Urinary bladder (tissue), 3 donors: ENCODE measurements at regions not wholly inside any gene's neighbourhood (a gene's known extent, or its start where the extent isn't known, plus 50 kb on each side); places are given as distances from the start of the nearest gene placed in this dataset.
A peak's percentile ranks its signal among the peaks of the same experiment; 100 is the strongest.
"Not testable (repeated sequence)": the region's sequence is repeated elsewhere in the genome, so short reads cannot be mapped to it uniquely, and the experiment has no call there.

ENCODE experiments used
- DNase-seq: peaks from one replicate; pipeline ENCODE4 v3.0.0-alpha.2; 2015; ENCODE audit errors: extremely low spot score
- H3K27ac ChIP-seq: one replicate; pipeline ENCODE4 v1.5.1; 2013; ENCODE audit warnings: low read depth, mild to moderate bottlenecking, moderate library complexity
- H3K36me3 ChIP-seq: one replicate; pipeline ENCODE4 v1.6.1; 2013; ENCODE audit warnings: mild to moderate bottlenecking, moderate library complexity; ENCODE audit not compliant: insufficient read depth
- H3K4me1 ChIP-seq: one replicate; pipeline ENCODE4 v1.6.1; 2013; ENCODE audit warnings: mild to moderate bottlenecking, moderate library complexity; ENCODE audit not compliant: insufficient read depth
- H3K4me3 ChIP-seq: one replicate; pipeline ENCODE4 v1.5.1; 2013; ENCODE audit warnings: low read depth, low read length
- WGBS: extraction: QIAGEN DNeasy Blood & Tissue Kit; methylation state at CpG from one replicate; pipeline ENCODE4 v1.1.7; 2013; 5-methylcytosine and 5-hydroxymethylcytosine counted together
- donor health status: healthy with polysubstance abuse.
- donor health status: healthy.

DNA sequence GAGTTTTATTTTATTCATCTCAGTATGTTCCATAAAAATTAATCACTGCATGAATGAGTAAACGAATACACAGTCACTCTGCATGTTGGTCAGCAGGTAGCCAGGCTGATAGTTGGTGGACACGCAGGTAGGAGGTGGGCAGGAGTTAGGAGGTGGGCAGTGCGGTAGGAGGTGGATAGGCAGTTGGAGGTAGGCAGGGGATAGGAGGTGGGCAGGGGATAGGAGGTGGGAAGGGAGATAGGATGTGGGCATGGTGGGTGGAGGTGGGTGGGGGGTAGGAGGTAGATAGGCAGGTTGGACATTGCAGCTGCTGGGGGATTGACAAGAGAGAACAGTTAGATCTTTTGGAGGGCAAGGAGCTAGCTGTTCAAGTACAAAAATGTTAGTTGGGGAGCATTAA is 322.7 kb downstream of the PTPRU start:
- Histone ChIP-seq H3K4me1 (no peaks in the 10 kb centered on the region), H3K27ac (no peak overlapping the region), H3K36me3 (no peaks in the 10 kb centered on the region), H3K4me3 (no peak overlapping the region)
- 50% methylated on average over 3 of the region's 3 CpGs for WGBS
- no peak for DNase-seq

GRCh38 chr1:29557701-29558600 is 321.6 kb downstream of the PTPRU start:
- no peak overlapping the region for H3K4me3 ChIP-seq
- no peak for DNase-seq
- H3K4me1 ChIP-seq: no peaks in the 10 kb centered on the region
- no peak overlapping the region for H3K27ac ChIP-seq
- no peaks in the 10 kb centered on the region for H3K36me3 ChIP-seq
- WGBS: 68% methylated on average over 16 of the region's 16 CpGs

GRCh38 chr1:29557066-29557465 is 320.7 kb downstream of the PTPRU start:
- Histone ChIP-seq H3K4me3 (no peak overlapping the region), H3K4me1 (no peaks in the 10 kb centered on the region), H3K36me3 (no peaks in the 10 kb centered on the region), H3K27ac (no peak overlapping the region)
- no peak for DNase-seq
- 62% methylated on average over 5 of the region's 5 CpGs for whole genome bisulfite sequencing

GRCh38 chr1:29556657-29557056 is 320.3 kb downstream of the PTPRU start:
- Histone ChIP-seq H3K4me3 (no peak overlapping the region), H3K4me1 (no peaks in the 10 kb centered on the region), H3K27ac (no peak overlapping the region), H3K36me3 (no peaks in the 10 kb centered on the region)
- DNase-seq: no peak
- 64% methylated on average over 4 of the region's 4 CpGs for WGBS

- no peak for DNase-seq
- WGBS: 71% methylated on average over 10 of the region's 10 CpGs
- Histone ChIP-seq H3K27ac (no peak overlapping the region), H3K4me3 (no peak overlapping the region), H3K36me3 (no peaks in the 10 kb centered on the region), H3K4me1 (no peaks in the 10 kb centered on the region)
These were observed 318.8 kb downstream of the PTPRU start for GRCh38 chr1:29555043-29555620.

DNA sequence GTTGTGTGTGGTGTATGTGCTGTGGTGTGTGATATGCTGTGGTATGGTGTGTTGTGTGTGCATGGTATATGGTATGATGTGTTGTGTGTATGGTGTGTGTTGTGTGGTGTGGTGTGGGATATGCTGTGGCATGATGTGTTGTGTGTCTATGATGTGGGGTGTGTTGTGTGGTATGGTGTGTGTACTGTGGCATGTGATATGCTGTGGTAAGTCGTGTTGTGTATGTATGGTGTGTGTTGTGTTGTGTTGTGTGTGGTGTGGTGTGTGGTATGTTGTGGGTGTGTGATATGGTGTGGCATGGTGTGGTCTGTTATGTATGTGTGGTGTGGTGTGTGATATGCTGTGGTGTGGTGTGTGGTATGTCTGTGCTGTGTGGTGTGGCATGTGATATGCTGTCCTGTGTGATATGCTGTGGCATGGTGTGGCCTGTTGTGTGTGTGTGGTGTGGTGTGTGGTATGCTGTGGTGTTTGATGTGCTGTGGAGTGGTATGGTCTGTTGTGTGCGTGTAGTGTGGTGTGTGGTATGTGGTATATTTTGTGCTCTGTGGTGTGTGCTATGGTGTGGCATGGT is 318.0 kb downstream of the PTPRU start:
- Histone ChIP-seq H3K4me1 (no peaks in the 10 kb centered on the region), H3K36me3 (no peaks in the 10 kb centered on the region), H3K4me3 (no peak overlapping the region), H3K27ac (no peak overlapping the region)
- DNase-seq: no peak
- WGBS: 88% methylated on average over 2 of the region's 2 CpGs

- Histone ChIP-seq H3K4me1 (no peaks in the 10 kb centered on the region), H3K36me3 (no peaks in the 10 kb centered on the region), H3K27ac (no peak overlapping the region), H3K4me3 (no peak overlapping the region)
- no peak for DNase-seq
- 73% methylated on average over 21 of the region's 21 CpGs for WGBS
These were observed 315.0 kb downstream of the PTPRU start for GRCh38 chr1:29551123-29551936.

DNA sequence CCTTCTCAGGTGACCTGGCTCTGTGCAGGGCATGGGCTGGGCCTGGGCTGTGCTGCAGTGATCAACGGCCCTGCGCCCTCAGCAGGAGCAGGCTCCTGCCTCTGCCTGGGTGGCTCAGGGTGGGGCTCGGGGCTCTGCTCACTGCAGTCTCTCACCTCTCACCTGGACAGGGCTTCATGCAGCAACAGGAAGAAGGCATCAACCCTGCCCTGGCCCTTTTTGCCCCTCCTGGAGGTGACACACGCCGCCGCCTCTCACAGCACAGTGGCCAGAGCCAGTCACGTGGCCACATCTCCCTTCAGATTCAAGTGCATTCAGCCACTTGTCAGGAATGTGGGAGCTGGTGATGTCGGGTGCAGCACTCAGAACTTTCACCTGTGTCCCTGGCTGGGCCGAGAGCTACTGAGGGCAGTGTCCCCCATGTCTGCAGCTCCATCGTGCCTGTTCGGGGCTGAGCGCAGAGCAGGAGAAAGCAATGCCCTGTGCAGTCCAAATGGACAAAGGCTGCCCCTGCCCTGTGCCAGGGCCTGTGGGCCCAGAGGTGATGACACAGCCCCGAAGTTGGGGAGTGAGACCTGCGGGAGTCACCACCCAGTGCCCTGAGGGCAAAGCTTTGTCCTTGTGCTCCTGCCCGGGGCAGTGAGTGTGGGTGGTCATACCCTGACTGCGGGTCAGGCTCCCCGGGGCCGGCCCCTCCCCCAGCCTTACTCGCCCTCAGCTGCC is 314.0 kb downstream of the PTPRU start:
- DNase-seq: peak; percentile 6
- 67% methylated on average over 19 of the region's 19 CpGs for WGBS
- Histone ChIP-seq H3K4me1 (no peaks in the 10 kb centered on the region), H3K36me3 (no peaks in the 10 kb centered on the region), H3K4me3 (no peak overlapping the region), H3K27ac (no peak overlapping the region)

DNA sequence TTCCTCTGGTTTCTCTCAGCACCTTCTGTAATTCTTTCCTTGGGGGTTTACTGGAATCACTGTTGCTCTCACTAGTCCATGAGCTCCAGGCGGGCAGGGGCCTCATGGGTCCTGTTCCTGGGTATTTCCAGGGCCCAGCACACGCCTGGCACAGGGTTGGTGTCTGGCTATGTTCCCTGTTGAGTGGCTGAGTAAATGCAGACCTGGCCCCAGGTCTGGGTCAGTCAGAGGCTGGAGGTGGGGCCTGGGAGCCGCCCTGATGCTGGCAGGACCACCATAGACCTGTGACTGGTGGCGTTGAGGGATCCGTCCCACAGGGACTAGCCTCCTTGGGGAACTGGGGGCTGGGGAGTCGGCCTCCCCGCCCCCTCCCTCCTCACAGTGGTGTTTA is 313.4 kb downstream of the PTPRU start:
- WGBS: 68% methylated on average over 7 of the region's 7 CpGs
- H3K4me3 ChIP-seq, H3K36me3 ChIP-seq, H3K4me1 ChIP-seq, DNase-seq, H3K27ac ChIP-seq: not testable (repeated sequence)

DNA sequence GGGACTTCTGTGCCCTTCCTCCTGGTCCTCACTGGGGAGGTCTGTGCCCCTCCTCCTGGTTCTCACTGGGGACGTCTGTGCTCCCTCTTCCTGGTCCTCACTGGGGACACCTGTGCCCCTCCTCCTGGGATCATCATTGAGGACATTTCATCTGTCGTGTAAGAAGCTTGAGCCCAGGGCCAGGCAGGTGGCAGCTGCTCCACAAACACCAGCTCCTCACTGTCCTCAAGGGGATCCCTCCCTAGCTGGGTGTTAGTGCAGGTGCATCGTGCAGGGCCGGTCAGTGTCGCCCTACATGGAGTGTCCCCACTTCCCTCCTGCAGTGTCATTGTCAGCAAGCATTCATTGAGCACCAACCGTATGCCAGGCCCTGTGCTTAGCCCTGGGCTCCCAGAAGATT is 312.7 kb downstream of the PTPRU start:
- Histone ChIP-seq H3K27ac (no peak overlapping the region), H3K4me1 (no peaks in the 10 kb centered on the region), H3K4me3 (no peak overlapping the region), H3K36me3 (no peaks in the 10 kb centered on the region)
- DNase-seq: no peak
- 73% methylated on average over 6 of the region's 6 CpGs for WGBS

- Histone ChIP-seq H3K27ac (no peak overlapping the region), H3K4me1 (no peaks in the 10 kb centered on the region), H3K4me3 (no peak overlapping the region), H3K36me3 (no peaks in the 10 kb centered on the region)
- DNase-seq: no peak
- 39% methylated on average over 5 of the region's 5 CpGs for WGBS
These were observed 311.8 kb downstream of the PTPRU start for GRCh38 chr1:29548091-29548490.

DNA sequence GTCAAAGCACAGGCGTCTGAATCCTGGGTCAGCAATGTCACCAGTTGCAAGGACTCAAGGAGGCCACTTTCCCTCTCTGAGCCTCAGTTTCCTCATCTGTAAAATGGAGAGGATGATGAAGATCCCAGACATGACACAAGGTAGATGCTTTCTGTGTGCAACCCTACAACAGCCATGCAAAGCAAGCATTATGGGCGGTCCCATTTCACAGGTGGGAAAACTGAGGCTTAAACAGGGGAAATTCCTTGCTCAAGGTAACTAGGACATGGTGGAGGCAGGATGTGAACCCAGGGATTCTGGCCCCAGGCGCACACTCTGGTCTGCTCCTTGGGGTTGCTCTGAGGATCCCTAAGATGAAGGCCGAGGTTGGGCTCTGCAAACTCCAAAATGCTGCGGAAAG is 311.0 kb downstream of the PTPRU start:
- Histone ChIP-seq H3K4me1 (no peaks in the 10 kb centered on the region), H3K36me3 (no peaks in the 10 kb centered on the region), H3K4me3 (no peak overlapping the region), H3K27ac (no peak overlapping the region)
- 91% methylated on average over 5 of the region's 5 CpGs for WGBS
- DNase-seq: no peak

DNA sequence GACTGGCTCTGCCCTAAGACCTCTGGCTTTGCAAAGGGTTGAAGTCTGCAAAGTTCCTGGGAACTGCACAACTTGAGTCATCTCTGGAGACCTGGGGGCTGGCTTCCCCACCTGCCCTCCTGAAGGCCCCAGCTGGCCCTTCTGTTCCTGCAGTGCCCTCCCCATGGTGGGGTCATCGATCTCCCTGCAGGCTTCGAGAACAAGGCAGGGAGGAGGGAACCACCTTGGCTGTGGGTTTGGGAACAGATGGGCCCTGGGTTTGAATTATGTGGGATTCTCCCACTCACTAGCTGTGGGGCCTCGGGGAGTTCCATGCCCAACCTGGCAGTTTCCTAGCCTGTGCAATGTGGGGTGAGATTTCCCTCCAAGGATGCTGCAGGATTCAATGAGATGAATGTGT is 310.2 kb downstream of the PTPRU start:
- DNase-seq: no peak
- WGBS: 77% methylated on average over 3 of the region's 3 CpGs

More for the DNA sequence above, 310.2 kb downstream of the PTPRU start:
- Histone ChIP-seq H3K4me1 (no peaks in the 10 kb centered on the region), H3K36me3 (no peaks in the 10 kb centered on the region), H3K27ac (no peak overlapping the region), H3K4me3 (no peak overlapping the region)
